ENCODE measurements at regions not wholly inside any gene's neighbourhood (a gene's known extent, or its start where the extent isn't known, plus 50 kb on each side); places are given as distances from the start of the nearest gene placed in this dataset.

GRCh38 chr6:11397622-11398450 is 139.7 kb upstream of the TMEM170B start:
- TF ChIP-seq CTCF (IDR thresholded peaks at IDR 0.05; ENCODE audit: low read length) (no peak), EZH2 (IDR thresholded peaks at IDR 0.05; ENCODE audit: borderline replicate concordance, low read length) (no peak)
